DMS 273 (cell line): ENCODE measurements at regions not wholly inside any gene's neighbourhood (a gene's known extent, or its start where the extent isn't known, plus 50 kb on each side); places are given as distances from the start of the nearest gene placed in this dataset.
"Not testable (repeated sequence)": the region's sequence is repeated elsewhere in the genome, so short reads cannot be mapped to it uniquely, and the experiment has no call there.

ENCODE experiments used
- DNase-seq: peaks from one replicate; lab custom pipeline; 2025; ENCODE audit not compliant: unreplicated experiment; lab: John Stamatoyannopoulos, UW

DNA sequence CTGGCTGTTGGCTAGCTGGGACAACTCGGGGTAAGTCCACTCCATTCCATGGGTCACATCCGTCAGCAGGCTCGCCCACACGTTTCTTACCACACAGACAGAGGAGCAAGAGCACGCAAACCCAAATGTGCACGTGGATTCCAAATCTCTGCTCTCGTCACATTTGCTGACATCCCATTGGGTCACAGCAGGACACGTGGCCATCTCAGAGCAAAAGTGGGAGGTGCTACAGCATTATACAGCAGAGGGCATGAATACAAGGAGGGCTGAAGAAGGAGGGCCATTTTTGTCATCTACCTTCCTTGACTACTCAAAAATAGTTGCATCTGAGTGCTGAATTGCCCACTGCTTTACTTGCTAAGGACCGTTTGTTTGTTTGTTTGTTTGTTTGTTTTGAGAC, 84.7 kb downstream of the RBBP6 start:
- DNase-seq, result no peak

- no peak for DNase-seq
Measured at GRCh38 chr16:24626256-24626655, 86.9 kb downstream of the RBBP6 start.

GRCh38 chr16:24634919-24635318, 94.5 kb upstream of the TNRC6A start:
- DNase-seq, result no peak

- DNase-seq, result peak; percentile 91
Measured at GRCh38 chr16:24635900-24636610, 93.4 kb upstream of the TNRC6A start.

DNA sequence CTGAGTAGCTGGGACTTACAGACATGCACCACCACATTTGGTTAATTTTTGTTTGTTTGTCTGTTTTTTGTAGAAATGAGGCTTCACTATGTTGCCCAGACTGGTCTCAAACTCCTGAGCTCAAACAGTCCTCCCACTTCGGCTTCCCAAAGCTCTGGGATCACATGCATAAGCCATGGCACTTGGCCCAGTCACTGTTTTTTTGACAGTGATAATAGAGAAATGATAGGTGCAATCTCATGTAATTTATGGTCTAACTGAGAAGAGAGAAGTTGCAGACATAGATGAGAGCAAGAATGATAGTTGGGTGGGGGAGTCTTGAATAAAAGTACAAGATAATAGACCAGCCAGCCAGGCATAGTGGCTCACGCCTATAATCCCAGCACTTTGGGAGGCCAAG, 89.7 kb upstream of the TNRC6A start:
- DNase-seq, result no peak

GRCh38 chr16:24643489-24643888, 86.0 kb upstream of the TNRC6A start:
- no peak for DNase-seq

DNA sequence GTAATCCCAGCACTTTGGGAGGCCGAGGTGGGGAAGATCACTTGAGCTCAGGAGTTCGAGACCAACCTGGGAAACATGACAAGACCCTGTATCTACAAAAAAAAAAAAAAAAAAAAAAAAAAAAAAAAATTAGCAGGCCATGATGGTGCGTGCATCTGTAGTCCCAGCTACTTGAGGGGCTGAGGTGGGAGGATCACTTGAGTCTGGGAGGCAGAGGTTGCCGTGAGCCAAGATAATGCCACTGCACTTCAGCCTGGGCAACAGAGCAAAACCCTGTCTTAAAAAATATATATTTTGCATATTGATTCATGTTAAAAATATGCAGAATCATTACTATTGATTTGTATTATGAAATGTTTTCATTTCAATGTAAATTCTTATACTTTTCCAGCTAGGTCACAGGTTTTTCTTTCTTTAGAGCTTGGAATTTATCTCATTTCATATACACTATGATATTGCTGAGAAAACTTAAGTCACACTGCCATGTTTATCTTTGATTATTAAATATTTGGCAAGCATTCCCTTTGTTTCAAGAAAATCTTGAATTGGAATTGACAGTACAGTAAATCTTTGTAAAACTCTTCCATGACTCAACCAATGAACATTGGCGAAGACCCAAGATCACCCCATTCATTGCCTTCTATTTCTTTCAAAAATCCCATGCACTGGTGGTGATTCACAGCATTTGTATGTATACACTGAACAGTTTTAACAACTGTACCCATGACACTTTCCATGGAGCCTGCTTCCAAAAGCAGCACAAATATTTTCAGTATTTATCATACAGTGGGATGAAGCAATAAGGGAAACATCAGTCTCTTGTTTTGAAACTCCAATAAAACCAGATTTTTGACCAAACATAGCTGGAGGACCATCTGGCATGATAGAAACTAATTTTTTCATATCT, 83.5 kb upstream of the TNRC6A start:
- peak; percentile 32 for DNase-seq

GRCh38 chr16:24646646-24646995, 82.8 kb upstream of the TNRC6A start:
- no peak for DNase-seq

GRCh38 chr16:24652209-24652712, 77.2 kb upstream of the TNRC6A start:
- DNase-seq, result peak; percentile 38

- DNase-seq, result no peak
Measured at GRCh38 chr16:24652803-24653202, 76.6 kb upstream of the TNRC6A start.

GRCh38 chr16:24653725-24654124, 75.7 kb upstream of the TNRC6A start:
- no peak for DNase-seq

DNA sequence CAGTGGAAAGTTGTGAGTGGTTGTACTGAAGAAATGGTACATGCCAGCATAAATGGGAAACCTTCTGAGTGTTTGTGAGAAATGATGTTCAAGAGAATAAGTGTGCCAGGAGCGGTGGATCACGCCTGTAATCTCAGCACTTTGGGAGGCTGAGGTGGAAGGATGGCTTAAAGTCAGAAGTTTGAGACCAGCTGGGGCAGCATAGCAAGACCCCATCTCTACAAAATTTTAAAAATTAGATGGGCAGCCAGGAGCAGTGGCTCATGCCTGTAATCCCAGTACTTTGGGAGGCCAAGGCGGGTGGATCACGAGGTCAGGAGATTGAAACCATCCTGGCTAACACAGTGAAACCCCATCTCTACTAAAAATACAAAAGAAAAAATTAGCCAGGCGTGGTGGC, 63.5 kb upstream of the TNRC6A start:
- DNase-seq, result not testable (repeated sequence)

DNA sequence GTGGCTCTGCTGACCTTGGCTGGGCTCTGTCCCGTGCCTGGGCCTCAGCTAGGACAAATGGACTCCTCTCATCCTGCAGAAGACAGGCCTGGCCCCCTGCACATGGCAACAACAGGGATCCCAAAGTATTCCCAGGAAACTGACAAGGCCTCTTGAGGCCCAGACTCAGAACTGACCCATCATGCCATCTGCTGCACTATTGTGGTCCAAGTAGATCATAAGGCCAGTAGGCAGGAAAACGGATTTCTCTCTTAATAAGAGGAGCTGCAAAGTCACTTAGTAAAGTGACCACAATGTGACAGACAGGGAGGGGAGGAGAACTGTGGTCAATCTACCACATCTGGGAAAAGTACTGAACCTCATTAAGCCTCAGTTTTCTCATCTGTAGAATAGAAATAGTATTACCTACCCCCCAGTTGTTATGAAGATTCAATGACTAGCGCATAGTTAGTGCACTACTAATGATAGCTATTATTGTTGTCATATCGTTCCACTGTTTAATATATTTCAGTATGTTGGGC, 62.1 kb upstream of the TNRC6A start:
- DNase-seq, result peak; percentile 19

DNA sequence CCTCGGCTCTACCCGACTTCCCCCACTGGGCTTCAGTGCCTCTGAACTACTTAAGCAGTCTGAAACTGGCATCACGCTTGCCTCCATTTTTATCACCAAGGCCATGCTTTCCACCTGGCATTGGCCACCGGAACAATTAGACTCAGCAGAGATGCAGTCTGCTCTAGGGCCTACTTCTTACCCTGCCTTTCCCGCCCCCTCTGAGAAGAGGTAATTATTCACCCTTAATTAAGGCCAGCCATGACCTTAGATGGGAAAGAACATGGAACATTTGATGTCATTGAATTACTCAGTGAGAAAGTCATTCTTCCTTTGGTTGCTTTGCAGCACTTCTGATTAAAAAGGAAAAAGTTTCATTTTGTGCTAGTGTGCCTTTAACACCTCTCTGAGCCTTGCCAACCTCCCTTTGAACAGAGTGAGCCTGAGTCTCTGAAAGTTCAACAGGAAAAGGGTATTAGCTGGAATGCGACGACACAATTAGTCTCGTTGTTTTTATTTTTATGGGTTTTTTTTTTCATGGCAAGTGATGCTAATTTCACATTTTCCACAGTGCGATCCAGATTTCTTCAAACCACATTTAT, 60.9 kb upstream of the TNRC6A start:
- no peak for DNase-seq

DNA sequence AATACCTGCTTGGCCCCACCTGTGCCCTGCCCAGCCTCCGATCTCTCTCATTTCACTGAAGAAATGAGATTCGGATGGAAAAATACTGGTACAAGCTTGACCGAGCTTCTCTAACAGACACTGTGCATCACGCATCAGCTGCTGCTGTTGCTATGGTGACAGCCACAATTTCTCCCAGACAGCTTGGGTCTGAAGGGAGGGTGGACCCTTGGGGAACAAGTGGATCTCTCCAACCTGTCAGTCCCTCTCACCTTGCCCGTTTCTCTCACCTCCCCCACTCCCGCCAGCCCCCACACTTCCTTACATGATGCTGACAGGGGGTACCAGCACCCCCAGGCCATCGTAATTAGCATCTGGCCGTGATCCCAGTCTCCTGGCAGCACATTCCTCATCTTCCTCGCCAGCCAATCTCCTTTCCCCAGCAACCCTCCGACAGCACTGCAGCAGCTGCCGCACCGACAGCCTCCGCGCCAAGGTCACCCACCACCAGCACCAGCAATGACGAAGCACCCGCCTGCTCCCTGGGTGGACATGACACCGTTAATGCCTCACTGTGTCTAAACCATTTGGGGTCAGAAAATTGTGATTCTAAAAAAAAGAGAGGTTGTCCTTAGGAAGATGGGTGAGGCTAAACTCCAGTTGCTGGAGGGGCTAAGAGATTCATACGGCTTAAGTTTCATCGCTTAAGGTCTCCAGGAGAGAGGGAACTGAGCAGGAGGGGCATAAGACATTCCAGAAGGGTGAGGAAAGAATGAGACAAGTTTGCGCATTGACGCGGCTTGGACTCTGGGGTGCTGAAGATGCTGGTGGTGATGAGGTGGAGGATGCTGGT, 58.6 kb upstream of the TNRC6A start:
- DNase-seq, result peak; percentile 92

DNA sequence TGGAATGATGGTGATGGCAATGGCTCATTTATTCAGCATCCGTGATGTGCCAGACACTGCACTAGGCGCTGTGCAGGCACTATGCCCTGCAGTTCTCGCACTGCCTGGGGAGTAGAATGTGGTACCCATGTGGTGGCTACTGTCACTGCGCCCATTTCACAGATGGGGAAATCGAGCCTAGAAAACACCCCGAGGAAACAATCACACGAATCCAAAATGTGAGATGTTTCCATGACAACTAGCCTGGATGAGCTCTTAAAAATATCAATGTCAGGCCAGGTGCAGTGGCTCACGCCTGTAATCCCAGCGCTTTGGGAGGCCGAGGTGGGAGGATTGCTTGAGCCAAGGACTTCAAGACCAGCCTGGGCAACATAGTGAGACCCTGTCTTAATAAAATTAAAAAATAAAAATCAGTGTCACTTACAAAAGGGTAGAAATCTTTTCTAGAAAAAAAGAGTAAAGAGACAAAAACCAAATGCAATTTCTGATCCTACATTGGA, 57.9 kb upstream of the TNRC6A start:
- DNase-seq, result peak; percentile 44

- DNase-seq, result no peak
Measured at GRCh38 chr16:24673155-24673554, 56.3 kb upstream of the TNRC6A start.

GRCh38 chr16:24674877-24675276, 54.6 kb upstream of the TNRC6A start:
- DNase-seq, result no peak

DNA sequence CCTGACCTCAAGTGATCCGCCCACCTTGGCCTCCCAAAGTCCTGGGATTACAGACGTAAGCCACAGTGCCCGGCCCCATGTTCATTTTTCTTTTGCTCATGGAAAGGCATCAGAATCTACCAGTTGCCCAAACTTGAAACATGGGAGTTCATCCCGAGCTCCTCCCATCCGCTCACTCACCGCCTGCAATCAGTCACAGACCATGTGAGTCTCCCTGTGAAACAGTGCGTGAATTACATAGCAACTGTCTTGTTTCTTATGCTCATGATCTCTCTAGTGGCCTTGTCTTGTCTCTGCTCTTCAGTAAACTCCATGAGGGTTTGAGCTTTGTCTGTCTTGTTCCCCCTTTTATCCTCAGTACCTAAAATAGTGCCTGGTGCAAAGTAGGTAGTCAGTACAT, 52.1 kb upstream of the TNRC6A start:
- DNase-seq, result no peak
